Mammary epithelial cell (primary cell): ENCODE measurements at regions not wholly inside any gene's neighbourhood (a gene's known extent, or its start where the extent isn't known, plus 50 kb on each side); places are given as distances from the start of the nearest gene placed in this dataset.

Source experiments
- CTCF ChIP-seq, 2 donors: IDR thresholded peaks in 1 of 2; conservative IDR thresholded peaks in 1 of 2; 2 replicates each; pipeline ENCODE4 v1.5.1; 2011 to 2012; ENCODE audit warnings: inconsistent platforms in 2 of 2, low read length in 2 of 2, mild to moderate bottlenecking in 2 of 2, control low read depth in 1 of 2, low read depth in 1 of 2; ENCODE audit not compliant: insufficient read depth in 1 of 2; ENCODE audit errors: extremely low read depth in 1 of 2
- EZH2 ChIP-seq: IDR thresholded peaks from 2 replicates; pipeline ENCODE4 v1.6.1; 2012; ENCODE audit warnings: low read length, inconsistent platforms, borderline replicate concordance

- no peak for TF ChIP-seq CTCF (conservative IDR thresholded peaks at IDR 0.05 in 1 of 2, IDR thresholded peaks at IDR 0.05 in 1 of 2; ENCODE audit: extremely low read depth in 1 of 2, insufficient read depth in 1 of 2, low read depth in 1 of 2, low read length in 2 of 2)
- TF ChIP-seq EZH2: no peak
Observed at GRCh38 chr17:83014940-83015910, 64.2 kb upstream of the METRNL start.
